K562 (cell line): ENCODE measurements at regions not wholly inside any gene's neighbourhood (a gene's known extent, or its start where the extent isn't known, plus 50 kb on each side); places are given as distances from the start of the nearest gene placed in this dataset.
A peak's percentile ranks its signal among the peaks of the same experiment; 100 is the strongest.

Source experiments
- ATAC-seq: fragments of 200-7000 bp; cut with Tn5 transposase; 3 replicates; pipeline ENCODE4 v1.9.1; 2020; ENCODE audit warnings: moderate library complexity
- BruUV-seq: library from RNA; stranded (reverse); fragments of 400-500 nt; replicated peaks from 2 replicates; lab custom pipeline; 2021; lab: Mats Ljungman, UMichigan
- CTCF ChIA-PET: fragments of 300-600 bp; formaldehyde crosslinking; extraction: SDS; loops from one replicate; lab custom pipeline; 2021; ENCODE audit warnings: low intra/inter-chr PET ratio; lab: Yijun Ruan, JAX
- POLR2A ChIA-PET: fragments of 300-600, 350-650 bp; sonication (Branson Sonifier 250); formaldehyde crosslinking; extraction: SDS; loops from one replicate; lab custom pipeline; 2021; ENCODE audit warnings: antibody characterized with exemption, inconsistent platforms; lab: Yijun Ruan, JAX
- DNase-seq, 4 experiments: peaks; one replicate each; pipeline versions ENCODE4 v3.0.0 to v3.0.0-alpha.2; 2011 to 2018; ENCODE audit warnings: low spot score in 3 of 4, mixed read lengths in 3 of 4; ENCODE audit errors: extremely low read depth in 1 of 4
- FAIRE-seq: peaks from 2 replicates; lab custom pipeline; 2011; peaks lifted over from hg19 to GRCh38; lab: Jason Lieb, UNC
- H2AFZ ChIP-seq: 2 replicates; pipeline ENCODE4 v1.6.0; 2011; ENCODE audit warnings: low read depth, low read length, control low read depth, inconsistent platforms
- H3K27ac ChIP-seq: fragments of 200-600 bp; 3 replicates; pipeline ENCODE4 v1.8.0; 2011; ENCODE audit warnings: low read depth, mild to moderate bottlenecking, control low read depth, inconsistent platforms, low read length, moderate library complexity, mixed read lengths; ENCODE audit errors: extremely low read depth
- H3K27me3 ChIP-seq, 2 experiments: fragments of 300-600 bp in 1 of 2; 2 replicates in 1 of 2; 3 replicates in 1 of 2; pipeline versions ENCODE4 v1.6.0 to v1.8.0; 2011; ENCODE audit warnings: inconsistent platforms in 2 of 2, low read length in 2 of 2, mild to moderate bottlenecking in 1 of 2, mixed read lengths in 1 of 2, moderate library complexity in 1 of 2; ENCODE audit not compliant: control insufficient read depth in 2 of 2, insufficient read depth in 2 of 2
- H3K36me3 ChIP-seq: fragments of 300-600 bp; 3 replicates; pipeline ENCODE4 v1.8.0; 2011; ENCODE audit warnings: mild to moderate bottlenecking, low read length, inconsistent platforms; ENCODE audit not compliant: control insufficient read depth, insufficient read depth
- H3K4me1 ChIP-seq, 2 experiments: fragments of 200-600 bp in 1 of 2; replicated peaks in 1 of 2; 2 replicates in 1 of 2; 3 replicates in 1 of 2; pipeline versions ENCODE4 v1.5.1 to v1.8.0; 2011; ENCODE audit warnings: inconsistent platforms in 2 of 2, low read length in 2 of 2, mild to moderate bottlenecking in 1 of 2, mixed read lengths in 1 of 2, moderate library complexity in 1 of 2; ENCODE audit not compliant: control insufficient read depth in 2 of 2, insufficient read depth in 2 of 2
- H3K4me2 ChIP-seq: 2 replicates; pipeline ENCODE4 v1.6.1; 2011; ENCODE audit warnings: low read length, control low read depth, inconsistent platforms, mixed read lengths; ENCODE audit not compliant: insufficient read depth
- H3K4me3 ChIP-seq: fragments of 200-600 bp; sonication (generic), shearing (Covaris generic); 2 replicates; pipeline ENCODE4 v1.5.1; 2016; ENCODE audit warnings: control low read depth, inconsistent platforms
- H3K79me2 ChIP-seq: fragments of 200-600 bp; 3 replicates; pipeline ENCODE4 v1.8.0; 2011; ENCODE audit warnings: low read length, inconsistent platforms; ENCODE audit not compliant: control insufficient read depth, insufficient read depth
- H3K9ac ChIP-seq, 2 experiments: 2 replicates each; pipeline versions ENCODE4 v1.6.0 to v1.6.1; 2011; ENCODE audit warnings: low read depth in 2 of 2, low read length in 2 of 2, control low read depth in 1 of 2, inconsistent platforms in 1 of 2, mild to moderate bottlenecking in 1 of 2, mixed read lengths in 1 of 2; ENCODE audit not compliant: insufficient read depth in 1 of 2
- H3K9me1 ChIP-seq: one replicate; pipeline ENCODE4 v1.6.0; 2011; ENCODE audit warnings: inconsistent platforms, mild to moderate bottlenecking, low read length, moderate library complexity; ENCODE audit not compliant: control insufficient read depth, insufficient read depth
- H3K9me3 ChIP-seq: replicated peaks from 2 replicates; pipeline ENCODE4 v1.5.1; 2011; ENCODE audit warnings: low read depth, low read length, inconsistent platforms; ENCODE audit not compliant: control insufficient read depth, insufficient read depth
- H4K20me1 ChIP-seq: replicated peaks from 2 replicates; pipeline ENCODE4 v1.6.1; 2011; ENCODE audit warnings: low read length, inconsistent platforms, mixed read lengths; ENCODE audit not compliant: control insufficient read depth, insufficient read depth
- CEBPB ChIP-seq: fragments of 450-650 bp; IDR thresholded peaks from 2 replicates; pipeline ENCODE4 v1.6.1; 2016; ENCODE audit warnings: missing genetic modification characterization, missing compliant biosample characterization
- HDGF ChIP-seq: fragments of 450-650 bp; IDR thresholded peaks from 2 replicates; pipeline ENCODE4 v1.6.1; 2016
- HMG20B ChIP-seq: fragments of 250-450 bp; sonication (Bioruptor Pico); IDR thresholded peaks from 2 replicates; pipeline ENCODE4 v1.5.0; 2021; ENCODE audit warnings: mild to moderate bottlenecking
- NELFE ChIP-seq: IDR thresholded peaks from 2 replicates; pipeline ENCODE4 v1.6.1; 2011; ENCODE audit warnings: mild to moderate bottlenecking; ENCODE audit not compliant: insufficient read depth, insufficient read length
- PHTF2 ChIP-seq: fragments of 250-450 bp; sonication (Bioruptor Pico); IDR thresholded peaks from 2 replicates; pipeline ENCODE4 v1.5.0; 2021; ENCODE audit warnings: mild to moderate bottlenecking
- SPI1 ChIP-seq: IDR thresholded peaks from 2 replicates; pipeline ENCODE4 v1.6.1; 2011; ENCODE audit warnings: low read depth, low read length, control low read depth, borderline replicate concordance
- STAT5A ChIP-seq: IDR thresholded peaks from 2 replicates; pipeline ENCODE4 v1.6.1; 2012; ENCODE audit warnings: low read length, inconsistent platforms, borderline replicate concordance
- WGBS: fragments of 100-300 bp; shearing (Covaris generic); methylation state at CpG from one replicate; pipeline ENCODE4 v1.1.6; 2016; ENCODE audit warnings: low coverage, mixed read lengths; ENCODE audit not compliant: insufficient coverage; ENCODE audit errors: missing lambda C conversion rate; 5-methylcytosine and 5-hydroxymethylcytosine counted together
- in situ Hi-C: fragments of 300-500 bp; cut with MboI; formaldehyde crosslinking; loops from 4 replicates; pipeline ENCODE4 v1.15.0; 2018; ENCODE audit warnings: inconsistent platforms, mixed read lengths
- intact Hi-C: fragments of 100-400 bp; cut with micrococcal nuclease; formaldehyde crosslinking; loops from 2 replicates; pipeline ENCODE4 v1.14.2; 2022
- TF ChIP-seq, protein P1 (sequence below): sonication (generic); formaldehyde crosslinking; IDR thresholded peaks from 2 replicates; pipeline ENCODE4 v1.5.0; 2020; ENCODE audit warnings: missing genetic modification reagents
- TF ChIP-seq, protein P2 (sequence below): fragments of 450-650 bp; IDR thresholded peaks from 2 replicates; pipeline ENCODE4 v1.7.1; 2018; ENCODE audit warnings: mild to moderate bottlenecking, low read depth; ENCODE audit not compliant: partially characterized antibody

DNA sequence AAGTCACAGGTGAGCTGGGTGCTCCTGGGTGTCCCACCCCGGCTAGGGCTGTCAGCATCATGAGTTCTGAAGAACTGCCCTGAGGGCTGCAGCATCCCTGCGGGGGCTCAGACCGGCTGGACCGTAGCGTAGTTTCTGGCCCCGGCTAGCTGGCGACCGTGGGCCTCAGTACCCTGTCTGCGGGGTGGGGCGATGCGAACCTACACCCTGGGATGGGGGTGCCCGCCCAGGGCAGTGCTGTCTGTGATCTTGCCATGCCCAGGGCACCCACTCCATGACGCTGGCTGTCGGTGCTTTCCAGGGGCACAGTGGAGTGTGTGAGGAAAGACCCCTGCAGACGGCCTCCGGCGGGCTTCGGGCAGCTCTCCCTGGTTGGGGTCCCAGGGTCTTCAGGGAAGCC lies 66.5 kb upstream of the IRX4 start:
- ATAC-seq, result no peak
- H3K4me3 ChIP-seq, result no peak overlapping the region
- intact Hi-C loops (no loop called here), in situ Hi-C loops (no loop called here)
- H2AFZ ChIP-seq, result no peak overlapping the region
- WGBS, result 5% methylated on average over 18 of the region's 18 CpGs
- POLR2A ChIA-PET, result no interaction called here
- no peaks in the 10 kb centered on the region for H3K9me3 ChIP-seq
- H3K27ac ChIP-seq, result no peak overlapping the region
- no peaks in the 10 kb centered on the region for H3K9me1 ChIP-seq
- peaks cover 0 to 11% of the 10 kb centered on the region in 2 experiments; a peak in 1 of 5 replicates for H3K4me1 ChIP-seq
- no peaks in the 10 kb centered on the region for H3K79me2 ChIP-seq
- peaks cover 41 to 83% of the 10 kb centered on the region in 2 experiments for H3K27me3 ChIP-seq
- no peak overlapping the region for H3K4me2 ChIP-seq
- no peaks in the 10 kb centered on the region for H3K36me3 ChIP-seq
- no peak for TF ChIP-seq STAT5A
- TF ChIP-seq, all 486 proteins: peak for 0
- no peak overlapping the region for H3K9ac ChIP-seq
- H4K20me1 ChIP-seq, result no peaks in the 10 kb centered on the region; the same call in 1 of the 2 replicates
- CTCF ChIA-PET, result no interaction called here
- FAIRE-seq (no peak), DNase-seq (no peak)
- BruUV-seq, result no TSS peak

DNA sequence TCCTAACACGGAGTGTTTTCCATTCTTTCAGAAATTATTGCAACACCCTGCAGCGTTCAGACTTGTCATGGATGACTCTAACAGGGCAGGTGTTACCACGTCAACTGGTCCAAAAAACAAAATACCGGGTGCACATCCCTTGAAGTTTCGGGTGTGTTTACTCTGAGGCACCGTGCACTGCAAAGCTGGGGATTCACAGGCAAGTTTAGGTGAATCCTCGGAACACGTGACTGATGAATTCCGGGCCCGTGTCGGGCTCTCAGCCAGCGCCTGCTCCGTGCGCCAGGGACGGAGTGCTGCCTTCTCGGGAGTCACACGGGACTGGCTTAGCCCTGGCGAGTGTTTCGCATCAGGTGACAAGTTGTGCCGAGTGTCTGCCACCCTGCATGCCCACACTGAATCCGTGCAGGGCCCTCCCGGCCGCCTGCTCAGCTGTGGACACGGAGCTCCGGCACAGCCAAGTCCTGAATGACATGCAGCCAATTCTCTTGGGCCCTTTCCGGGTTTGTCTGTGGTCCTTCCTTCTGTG lies 66.0 kb upstream of the IRX4 start:
- ATAC-seq (no peak), DNase-seq (no peak), FAIRE-seq (no peak)
- H3K27ac ChIP-seq, result no peak overlapping the region
- no peak overlapping the region for H3K4me3 ChIP-seq
- peaks cover 0 to 11% of the 10 kb centered on the region in 2 experiments; a peak in 1 of 5 replicates for H3K4me1 ChIP-seq
- POLR2A ChIA-PET, result no interaction called here
- H3K4me2 ChIP-seq, result no peak overlapping the region
- no peaks in the 10 kb centered on the region for H3K79me2 ChIP-seq
- intact Hi-C loops, result no loop called here
- WGBS, result under 1% methylated on average over 26 of the region's 26 CpGs
- H4K20me1 ChIP-seq, result no peaks in the 10 kb centered on the region; the same call in 1 of the 2 replicates
- no peaks in the 10 kb centered on the region for H3K36me3 ChIP-seq
- H3K9me1 ChIP-seq, result no peaks in the 10 kb centered on the region
- no TSS peak for BruUV-seq
- no peaks in the 10 kb centered on the region for H3K9me3 ChIP-seq
- H2AFZ ChIP-seq, result no peak overlapping the region
- in situ Hi-C loops, result no loop called here
- CTCF ChIA-PET, result no interaction called here
- peaks cover 45 to 88% of the 10 kb centered on the region in 2 experiments for H3K27me3 ChIP-seq
- TF ChIP-seq, protein P1, sequence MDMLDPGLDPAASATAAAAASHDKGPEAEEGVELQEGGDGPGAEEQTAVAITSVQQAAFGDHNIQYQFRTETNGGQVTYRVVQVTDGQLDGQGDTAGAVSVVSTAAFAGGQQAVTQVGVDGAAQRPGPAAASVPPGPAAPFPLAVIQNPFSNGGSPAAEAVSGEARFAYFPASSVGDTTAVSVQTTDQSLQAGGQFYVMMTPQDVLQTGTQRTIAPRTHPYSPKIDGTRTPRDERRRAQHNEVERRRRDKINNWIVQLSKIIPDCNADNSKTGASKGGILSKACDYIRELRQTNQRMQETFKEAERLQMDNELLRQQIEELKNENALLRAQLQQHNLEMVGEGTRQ (CRISPR knock-in tag), result peak; percentile 30; the same call in 1 of the 2 replicates
- no peak for TF ChIP-seq HMG20B (CRISPR knock-in tag)
- TF ChIP-seq, protein P2, sequence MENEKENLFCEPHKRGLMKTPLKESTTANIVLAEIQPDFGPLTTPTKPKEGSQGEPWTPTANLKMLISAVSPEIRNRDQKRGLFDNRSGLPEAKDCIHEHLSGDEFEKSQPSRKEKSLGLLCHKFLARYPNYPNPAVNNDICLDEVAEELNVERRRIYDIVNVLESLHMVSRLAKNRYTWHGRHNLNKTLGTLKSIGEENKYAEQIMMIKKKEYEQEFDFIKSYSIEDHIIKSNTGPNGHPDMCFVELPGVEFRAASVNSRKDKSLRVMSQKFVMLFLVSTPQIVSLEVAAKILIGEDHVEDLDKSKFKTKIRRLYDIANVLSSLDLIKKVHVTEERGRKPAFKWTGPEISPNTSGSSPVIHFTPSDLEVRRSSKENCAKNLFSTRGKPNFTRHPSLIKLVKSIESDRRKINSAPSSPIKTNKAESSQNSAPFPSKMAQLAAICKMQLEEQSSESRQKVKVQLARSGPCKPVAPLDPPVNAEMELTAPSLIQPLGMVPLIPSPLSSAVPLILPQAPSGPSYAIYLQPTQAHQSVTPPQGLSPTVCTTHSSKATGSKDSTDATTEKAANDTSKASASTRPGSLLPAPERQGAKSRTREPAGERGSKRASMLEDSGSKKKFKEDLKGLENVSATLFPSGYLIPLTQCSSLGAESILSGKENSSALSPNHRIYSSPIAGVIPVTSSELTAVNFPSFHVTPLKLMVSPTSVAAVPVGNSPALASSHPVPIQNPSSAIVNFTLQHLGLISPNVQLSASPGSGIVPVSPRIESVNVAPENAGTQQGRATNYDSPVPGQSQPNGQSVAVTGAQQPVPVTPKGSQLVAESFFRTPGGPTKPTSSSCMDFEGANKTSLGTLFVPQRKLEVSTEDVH, result no peak
- TF ChIP-seq NELFE, result no peak
- TF ChIP-seq SPI1, result no peak
- 0 out of 2 replicates have a peak, but pooled peaks have one; percentile 22 for TF ChIP-seq CEBPB
- no peak for TF ChIP-seq HDGF
- TF ChIP-seq PHTF2 (CRISPR knock-in tag), result no peak
- no peak overlapping the region for H3K9ac ChIP-seq
